ENCODE measurements at regions not wholly inside any gene's neighbourhood (a gene's known extent, or its start where the extent isn't known, plus 50 kb on each side); places are given as distances from the start of the nearest gene placed in this dataset.

- TF ChIP-seq ZNF592 (IDR thresholded peaks at IDR 0.05), result no peak
Observed at GRCh38 chr1:221310180-221310579, 430.9 kb downstream of the HLX start (continued).

DNA sequence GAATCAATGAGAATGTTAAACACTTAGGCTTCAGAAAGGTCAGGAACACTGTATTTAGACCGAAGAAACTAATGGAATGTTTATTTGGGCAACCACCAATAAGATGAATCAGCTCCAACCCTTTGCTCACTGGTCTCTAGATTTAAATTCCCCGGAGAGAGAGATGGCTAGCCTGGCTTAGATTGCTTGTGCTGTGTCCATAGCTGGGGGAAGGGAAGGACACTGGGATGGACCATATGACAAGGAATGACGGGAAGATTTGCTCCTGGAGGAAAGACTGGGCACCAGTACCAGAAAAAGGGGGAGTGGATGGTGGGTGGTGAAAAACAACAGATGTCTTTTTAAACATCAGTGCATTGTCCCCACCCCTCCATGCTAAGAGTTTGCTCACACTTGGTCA is 426.6 kb downstream of the DUSP10 start:
- WGBS (ENCODE audit: insufficient coverage, insufficient replicate concordance, low lambda C conversion rate, missing lambda C conversion rate), result 0% methylated on average over 3 of the region's 3 CpGs
- BruUV-seq (replicated peaks), result no TSS peak
- H2AFZ ChIP-seq (ENCODE audit: control insufficient read depth, low read depth, low read length), result no peak overlapping the region
- H3K9me3 ChIP-seq (replicated peaks; ENCODE audit: control insufficient read depth, insufficient read depth, low read length), result no peaks in the 10 kb centered on the region
- H3K4me2 ChIP-seq (ENCODE audit: control insufficient read depth, insufficient read depth), result no peak overlapping the region
- ATAC-seq, result no peak
- no peaks in the 10 kb centered on the region for H3K27me3 ChIP-seq (replicated peaks in 1 of 2; ENCODE audit: control insufficient read depth in 2 of 2, insufficient read depth in 2 of 2, low read length in 1 of 2)
- DNase-seq (ENCODE audit: low read depth, low spot score), result no peak
- no peaks in the 10 kb centered on the region for H3K4me1 ChIP-seq (ENCODE audit: control insufficient read depth, insufficient read depth, low read length)
- H3K79me2 ChIP-seq (ENCODE audit: control insufficient read depth, insufficient read depth, low read length), result no peaks in the 10 kb centered on the region
- no peaks in the 10 kb centered on the region for H4K20me1 ChIP-seq (ENCODE audit: control insufficient read depth, insufficient read depth)
- ChIA-PET CTCF (no interaction called here), SMC1A (ENCODE audit: uncharacterized antibody, unreplicated experiment) (interaction anchor here (0.9 to 1.6 kb wide), 2 partner anchors 8 to 13 kb away, joined by 3 read pairs; no protein-coding TSS in a partner anchor), RAD21 (ENCODE audit: unreplicated experiment) (no interaction called here), POLR2A (no interaction called here)
- no peak for TF ChIP-seq PAX5 (IDR thresholded peaks at IDR 0.05; ENCODE audit: borderline replicate concordance, low read depth, low read length)
- TF ChIP-seq YBX1 (IDR thresholded peaks at IDR 0.05), result no peak
- TF ChIP-seq, protein P1, sequence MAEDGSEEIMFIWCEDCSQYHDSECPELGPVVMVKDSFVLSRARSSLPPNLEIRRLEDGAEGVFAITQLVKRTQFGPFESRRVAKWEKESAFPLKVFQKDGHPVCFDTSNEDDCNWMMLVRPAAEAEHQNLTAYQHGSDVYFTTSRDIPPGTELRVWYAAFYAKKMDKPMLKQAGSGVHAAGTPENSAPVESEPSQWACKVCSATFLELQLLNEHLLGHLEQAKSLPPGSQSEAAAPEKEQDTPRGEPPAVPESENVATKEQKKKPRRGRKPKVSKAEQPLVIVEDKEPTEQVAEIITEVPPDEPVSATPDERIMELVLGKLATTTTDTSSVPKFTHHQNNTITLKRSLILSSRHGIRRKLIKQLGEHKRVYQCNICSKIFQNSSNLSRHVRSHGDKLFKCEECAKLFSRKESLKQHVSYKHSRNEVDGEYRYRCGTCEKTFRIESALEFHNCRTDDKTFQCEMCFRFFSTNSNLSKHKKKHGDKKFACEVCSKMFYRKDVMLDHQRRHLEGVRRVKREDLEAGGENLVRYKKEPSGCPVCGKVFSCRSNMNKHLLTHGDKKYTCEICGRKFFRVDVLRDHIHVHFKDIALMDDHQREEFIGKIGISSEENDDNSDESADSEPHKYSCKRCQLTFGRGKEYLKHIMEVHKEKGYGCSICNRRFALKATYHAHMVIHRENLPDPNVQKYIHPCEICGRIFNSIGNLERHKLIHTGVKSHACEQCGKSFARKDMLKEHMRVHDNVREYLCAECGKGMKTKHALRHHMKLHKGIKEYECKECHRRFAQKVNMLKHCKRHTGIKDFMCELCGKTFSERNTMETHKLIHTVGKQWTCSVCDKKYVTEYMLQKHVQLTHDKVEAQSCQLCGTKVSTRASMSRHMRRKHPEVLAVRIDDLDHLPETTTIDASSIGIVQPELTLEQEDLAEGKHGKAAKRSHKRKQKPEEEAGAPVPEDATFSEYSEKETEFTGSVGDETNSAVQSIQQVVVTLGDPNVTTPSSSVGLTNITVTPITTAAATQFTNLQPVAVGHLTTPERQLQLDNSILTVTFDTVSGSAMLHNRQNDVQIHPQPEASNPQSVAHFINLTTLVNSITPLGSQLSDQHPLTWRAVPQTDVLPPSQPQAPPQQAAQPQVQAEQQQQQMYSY (CRISPR knock-in tag; IDR thresholded peaks at IDR 0.05), result no peak
- no peak for TF ChIP-seq ZNF622 (IDR thresholded peaks at IDR 0.05)
- TF ChIP-seq CHD1 (IDR thresholded peaks at IDR 0.05; ENCODE audit: low read depth, low read length), result no peak
- TF ChIP-seq DPF2 (IDR thresholded peaks at IDR 0.05), result no peak
- TF ChIP-seq WRNIP1 (IDR thresholded peaks at IDR 0.05; ENCODE audit: borderline replicate concordance, low read depth, low read length), result no peak
- no peak for TF ChIP-seq FOXK2 (IDR thresholded peaks at IDR 0.05)
- H3K9ac ChIP-seq (ENCODE audit: control insufficient read depth, insufficient read depth, low read length), result no peak overlapping the region
- H3K36me3 ChIP-seq (ENCODE audit: control insufficient read depth in 2 of 2, insufficient read depth in 2 of 2, low read length in 1 of 2), result no peaks in the 10 kb centered on the region
- intact Hi-C loops (cut with micrococcal nuclease; ENCODE audit: unreplicated experiment), result no loop called here
- no peak overlapping the region for H3K4me3 ChIP-seq
- in situ Hi-C loops (cut with MboI), result no loop called here
- H3K27ac ChIP-seq (ENCODE audit: control insufficient read depth, insufficient read depth), result no peak overlapping the region
- FAIRE-seq, result no peak
